LNCaP clone FGC (cell line): ENCODE measurements at regions not wholly inside any gene's neighbourhood (a gene's known extent, or its start where the extent isn't known, plus 50 kb on each side); places are given as distances from the start of the nearest gene placed in this dataset.

Experiments
- DNase-seq: peaks from one replicate; pipeline ENCODE4 v3.0.0-alpha.2; 2011; ENCODE audit warnings: low read depth
- H3K4me3 ChIP-seq: 2 replicates; pipeline ENCODE4 v1.5.1; 2011; ENCODE audit warnings: mild to moderate bottlenecking, low read depth, low read length, control low read depth
- TF ChIP-seq, protein P1 (sequence below): IDR thresholded peaks from 2 replicates; pipeline ENCODE4 v1.5.1; 2012; ENCODE audit warnings: mild to moderate bottlenecking; ENCODE audit not compliant: control insufficient read depth, insufficient read depth; ENCODE audit errors: extremely low read depth

DNA sequence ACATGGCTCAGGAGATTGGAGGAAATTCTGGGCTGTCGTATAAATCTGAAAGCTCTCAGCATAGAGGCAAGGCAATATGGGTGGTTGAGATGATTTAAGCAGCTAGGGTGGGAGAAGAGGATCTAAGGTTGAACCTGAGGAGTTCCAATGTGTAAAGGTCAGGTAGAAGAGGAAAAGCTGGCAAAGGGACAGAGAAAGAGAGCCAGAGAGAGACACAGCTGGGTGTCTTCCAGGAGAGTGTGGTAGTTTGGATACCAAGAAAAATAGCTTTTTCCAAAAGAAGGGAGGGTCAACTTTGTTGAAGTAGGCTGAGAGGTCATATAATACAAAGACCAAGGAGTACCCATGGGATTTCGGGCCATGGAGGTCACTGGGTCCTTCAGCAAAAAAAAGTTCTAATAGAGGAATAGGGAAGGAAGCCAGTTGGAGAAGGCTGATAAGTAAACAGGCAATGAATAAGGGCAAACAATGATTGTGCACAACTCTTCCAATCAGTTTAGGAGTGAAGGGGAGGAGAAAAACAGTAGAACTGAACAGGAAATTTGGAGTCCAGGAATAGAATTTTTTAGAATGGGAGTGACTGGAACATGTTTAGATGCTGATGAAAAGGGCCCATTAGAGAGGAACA, 135.1 kb downstream of the QRSL1 start:
- TF ChIP-seq, protein P1, sequence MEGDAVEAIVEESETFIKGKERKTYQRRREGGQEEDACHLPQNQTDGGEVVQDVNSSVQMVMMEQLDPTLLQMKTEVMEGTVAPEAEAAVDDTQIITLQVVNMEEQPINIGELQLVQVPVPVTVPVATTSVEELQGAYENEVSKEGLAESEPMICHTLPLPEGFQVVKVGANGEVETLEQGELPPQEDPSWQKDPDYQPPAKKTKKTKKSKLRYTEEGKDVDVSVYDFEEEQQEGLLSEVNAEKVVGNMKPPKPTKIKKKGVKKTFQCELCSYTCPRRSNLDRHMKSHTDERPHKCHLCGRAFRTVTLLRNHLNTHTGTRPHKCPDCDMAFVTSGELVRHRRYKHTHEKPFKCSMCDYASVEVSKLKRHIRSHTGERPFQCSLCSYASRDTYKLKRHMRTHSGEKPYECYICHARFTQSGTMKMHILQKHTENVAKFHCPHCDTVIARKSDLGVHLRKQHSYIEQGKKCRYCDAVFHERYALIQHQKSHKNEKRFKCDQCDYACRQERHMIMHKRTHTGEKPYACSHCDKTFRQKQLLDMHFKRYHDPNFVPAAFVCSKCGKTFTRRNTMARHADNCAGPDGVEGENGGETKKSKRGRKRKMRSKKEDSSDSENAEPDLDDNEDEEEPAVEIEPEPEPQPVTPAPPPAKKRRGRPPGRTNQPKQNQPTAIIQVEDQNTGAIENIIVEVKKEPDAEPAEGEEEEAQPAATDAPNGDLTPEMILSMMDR = no peak
- DNase-seq = peak; percentile 64
- no peak overlapping the region for H3K4me3 ChIP-seq

DNA sequence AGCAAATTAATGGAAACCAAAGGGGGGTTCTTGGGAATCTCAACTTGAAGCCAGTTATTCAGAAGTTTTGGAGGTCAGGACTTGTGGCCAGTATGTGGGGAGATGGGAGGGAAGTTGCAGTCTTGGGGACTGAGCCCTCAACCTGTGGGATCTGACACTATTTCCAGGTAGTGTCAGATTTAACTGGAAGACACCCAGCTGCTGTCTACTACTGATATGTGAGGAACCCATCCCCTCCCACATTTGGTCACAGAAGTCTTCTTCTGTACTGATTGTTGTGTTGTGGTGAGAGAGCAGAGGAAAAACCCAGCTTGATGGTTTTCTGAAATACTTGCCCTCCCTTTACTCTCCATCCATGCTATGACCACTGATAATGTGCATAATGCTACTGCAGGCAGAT, 134.0 kb downstream of the QRSL1 start:
- TF ChIP-seq, protein P1 = no peak
- H3K4me3 ChIP-seq = no peak overlapping the region
- no peak for DNase-seq

DNA sequence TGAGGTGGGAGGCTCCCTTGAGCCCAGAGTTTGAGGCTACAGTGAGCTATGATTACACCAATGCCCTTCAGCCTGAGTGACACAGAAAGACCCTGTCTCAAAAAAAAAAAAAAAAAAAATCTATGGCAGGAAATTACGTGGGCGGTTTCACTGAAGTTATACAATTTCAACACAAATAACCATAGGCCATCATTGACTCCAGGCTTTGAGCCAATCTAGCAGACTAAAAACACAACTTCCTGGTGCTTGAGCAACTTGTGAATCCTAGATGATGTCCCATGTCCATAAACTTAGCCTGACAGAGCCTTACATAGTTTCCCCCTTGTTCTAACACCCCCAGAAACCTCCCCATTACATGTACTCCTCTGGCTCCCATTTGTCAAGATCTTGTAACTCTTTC, 131.8 kb downstream of the QRSL1 start:
- TF ChIP-seq, protein P1 = no peak
- no peak overlapping the region for H3K4me3 ChIP-seq
- DNase-seq = no peak

GRCh38 chr6:106759112-106759511, 129.7 kb downstream of the QRSL1 start:
- no peak overlapping the region for H3K4me3 ChIP-seq
- TF ChIP-seq, protein P1 = no peak

DNA sequence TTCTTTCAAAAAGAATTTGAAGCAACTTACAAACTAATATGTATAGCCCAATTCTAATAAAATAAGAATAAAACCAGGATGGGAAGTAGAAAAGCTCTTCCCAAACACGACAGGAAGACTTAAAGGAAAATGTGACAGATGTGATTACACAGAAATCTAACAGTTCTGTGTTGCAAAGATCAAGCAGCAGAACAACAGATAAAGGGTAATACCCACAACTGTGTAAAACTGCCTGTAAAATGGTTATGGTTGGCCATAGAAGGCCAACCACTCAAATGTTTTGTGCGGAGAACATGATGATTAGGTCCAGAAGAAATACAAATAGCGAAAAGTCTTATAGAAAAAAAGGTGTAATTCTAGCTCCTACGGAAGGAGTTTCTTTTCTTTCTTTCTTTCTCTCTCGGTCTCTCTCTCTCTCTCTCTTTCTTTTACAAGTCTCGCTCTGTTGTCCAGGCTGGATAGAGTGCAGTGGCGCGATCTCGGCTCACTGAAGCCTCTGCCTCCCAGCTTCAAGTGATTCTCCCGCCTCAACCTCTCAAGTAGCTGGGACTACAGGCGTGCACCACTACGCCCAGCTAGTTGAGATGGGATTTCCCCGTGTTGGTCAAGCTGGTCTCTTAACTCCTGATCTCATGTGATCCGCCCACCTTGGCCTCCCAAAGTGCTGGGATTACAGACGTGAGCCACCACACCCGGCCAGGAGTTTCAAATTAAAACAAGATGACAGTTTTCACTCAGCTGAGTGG, 128.5 kb downstream of the QRSL1 start:
- DNase-seq = no peak
- TF ChIP-seq, protein P1 = no peak
- no peak overlapping the region for H3K4me3 ChIP-seq

More at GRCh38 chr6:106759112-106759511, 129.7 kb downstream of the QRSL1 start:
- DNase-seq = no peak

- peak; percentile 68 for DNase-seq
- TF ChIP-seq, protein P1 = no peak
- H3K4me3 ChIP-seq = no peak overlapping the region
These were observed 127.9 kb downstream of the QRSL1 start for GRCh38 chr6:106757267-106757666.
